HEK293 (cell line): ENCODE measurements at regions not wholly inside any gene's neighbourhood (a gene's known extent, or its start where the extent isn't known, plus 50 kb on each side); places are given as distances from the start of the nearest gene placed in this dataset.

ENCODE experiments used
- CTCF ChIA-PET: fragments of 350-600 bp; formaldehyde crosslinking; extraction: SDS; loops from one replicate; lab custom pipeline; 2021; ENCODE audit warnings: antibody characterized with exemption; lab: Yijun Ruan, JAX
- POLR2A ChIA-PET: fragments of 300-600 bp; formaldehyde crosslinking; extraction: SDS; loops from one replicate; lab custom pipeline; 2020; ENCODE audit warnings: antibody characterized with exemption, inconsistent platforms; lab: Yijun Ruan, JAX
- H3K27ac ChIP-seq: fragments of 200-500 bp; sonication (Bioruptor generic); 2 replicates; pipeline ENCODE4 v1.5.1; 2014; ENCODE audit warnings: low read depth, low read length, control low read depth, inconsistent platforms; ENCODE audit errors: extremely low read depth
- H3K36me3 ChIP-seq, 2 experiments: fragments of 200-500 bp in 1 of 2; sonication (Bioruptor generic) in 1 of 2; 1 replicate in 1 of 2; 2 replicates in 1 of 2; pipeline ENCODE4 v1.5.1; 2014 to 2017; ENCODE audit warnings: inconsistent platforms in 2 of 2, low read length in 2 of 2; ENCODE audit not compliant: control insufficient read depth in 2 of 2, insufficient read depth in 1 of 2
- H3K4me1 ChIP-seq: fragments of 200-500 bp; sonication (Bioruptor generic); 2 replicates; pipeline ENCODE4 v1.5.1; 2014; ENCODE audit warnings: mild to moderate bottlenecking, low read length, inconsistent platforms; ENCODE audit not compliant: control insufficient read depth, insufficient read depth
- H3K4me3 ChIP-seq: 2 replicates; pipeline ENCODE4 v1.5.1; 2011; ENCODE audit warnings: low read depth, mild to moderate bottlenecking, control low read depth, low read length, moderate library complexity
- H3K9me3 ChIP-seq: fragments of 200-500 bp; sonication (Bioruptor generic); 2 replicates; pipeline ENCODE4 v1.5.1; 2014; ENCODE audit warnings: low read depth, low read length, inconsistent platforms; ENCODE audit not compliant: control insufficient read depth, insufficient read depth
- ATF2 ChIP-seq: fragments of 450-650 bp; formaldehyde crosslinking; IDR thresholded peaks from 2 replicates; pipeline ENCODE4 v1.5.1; 2016; ENCODE audit warnings: missing biosample characterization, missing genetic modification characterization, low read depth
- EGR2 ChIP-seq: fragments of 450-650 bp; formaldehyde crosslinking; IDR thresholded peaks from 2 replicates; pipeline ENCODE4 v1.5.1; 2016; ENCODE audit warnings: low read depth, missing biosample characterization, missing genetic modification characterization
- GLIS1 ChIP-seq: fragments of 450-650 bp; formaldehyde crosslinking; IDR thresholded peaks from 2 replicates; pipeline ENCODE4 v1.5.1; 2016; ENCODE audit warnings: missing biosample characterization, missing genetic modification characterization
- GLIS2 ChIP-seq: fragments of 450-650 bp; formaldehyde crosslinking; IDR thresholded peaks from 2 replicates; pipeline ENCODE4 v1.5.1; 2016; ENCODE audit warnings: missing biosample characterization, missing genetic modification characterization
- PRDM1 ChIP-seq: fragments of 450-650 bp; formaldehyde crosslinking; IDR thresholded peaks from 2 replicates; pipeline ENCODE4; 2016; ENCODE audit warnings: missing biosample characterization, missing genetic modification characterization
- SCRT2 ChIP-seq: fragments of 450-650 bp; formaldehyde crosslinking; IDR thresholded peaks from 2 replicates; pipeline ENCODE4 v1.5.1; 2016; ENCODE audit warnings: missing biosample characterization, missing genetic modification characterization
- WT1 ChIP-seq: fragments of 450-650 bp; formaldehyde crosslinking; IDR thresholded peaks from 2 replicates; pipeline ENCODE4 v1.5.1; 2016; ENCODE audit warnings: missing biosample characterization, missing genetic modification characterization
- ZBTB11 ChIP-seq: fragments of 450-650 bp; formaldehyde crosslinking; conservative IDR thresholded peaks from 2 replicates; pipeline ENCODE4 v1.5.1; 2016; ENCODE audit warnings: low read depth, missing biosample characterization, missing genetic modification characterization
- ZBTB8A ChIP-seq: fragments of 450-650 bp; formaldehyde crosslinking; IDR thresholded peaks from 2 replicates; pipeline ENCODE4 v1.5.1; 2016; ENCODE audit warnings: missing biosample characterization, missing genetic modification characterization
- ZFP41 ChIP-seq: fragments of 450-650 bp; formaldehyde crosslinking; IDR thresholded peaks from 2 replicates; pipeline ENCODE4 v1.5.1; 2016; ENCODE audit warnings: missing biosample characterization, missing genetic modification characterization, borderline replicate concordance
- ZNF114 ChIP-seq: fragments of 450-650 bp; formaldehyde crosslinking; IDR thresholded peaks from 2 replicates; pipeline ENCODE4 v1.5.0; 2017; ENCODE audit warnings: missing biosample characterization, missing genetic modification characterization
- ZNF133 ChIP-seq: fragments of 450-650 bp; formaldehyde crosslinking; IDR thresholded peaks from 2 replicates; pipeline ENCODE4 v1.5.1; 2016; ENCODE audit warnings: missing biosample characterization, missing genetic modification characterization
- ZNF146 ChIP-seq: fragments of 450-650 bp; formaldehyde crosslinking; IDR thresholded peaks from 2 replicates; pipeline ENCODE4 v1.5.1; 2016; ENCODE audit warnings: missing biosample characterization, missing genetic modification characterization
- ZNF2 ChIP-seq: fragments of 450-650 bp; formaldehyde crosslinking; IDR thresholded peaks from 2 replicates; pipeline ENCODE4 v1.5.1; 2016; ENCODE audit warnings: missing biosample characterization, missing genetic modification characterization
- ZNF211 ChIP-seq: fragments of 450-650 bp; formaldehyde crosslinking; IDR thresholded peaks from 2 replicates; pipeline ENCODE4 v1.5.1; 2016; ENCODE audit warnings: low read depth, missing biosample characterization, missing genetic modification characterization
- ZNF266 ChIP-seq: fragments of 450-650 bp; formaldehyde crosslinking; IDR thresholded peaks from 2 replicates; pipeline ENCODE4 v1.5.1; 2016; ENCODE audit warnings: missing biosample characterization, missing genetic modification characterization, low read depth
- ZNF354C ChIP-seq: fragments of 450-650 bp; formaldehyde crosslinking; IDR thresholded peaks from 2 replicates; pipeline ENCODE4 v1.5.1; 2016; ENCODE audit warnings: missing biosample characterization, missing genetic modification characterization, low read depth, borderline replicate concordance
- ZNF391 ChIP-seq: fragments of 450-650 bp; formaldehyde crosslinking; IDR thresholded peaks from 2 replicates; pipeline ENCODE4 v1.5.1; 2016; ENCODE audit warnings: low read depth, missing biosample characterization, missing genetic modification characterization, borderline replicate concordance
- ZNF394 ChIP-seq: fragments of 450-650 bp; formaldehyde crosslinking; IDR thresholded peaks from 2 replicates; pipeline ENCODE4 v1.5.1; 2016; ENCODE audit warnings: missing biosample characterization, missing genetic modification characterization, mild to moderate bottlenecking, moderate library complexity, borderline replicate concordance
- ZNF423 ChIP-seq: fragments of 450-650 bp; formaldehyde crosslinking; IDR thresholded peaks from 2 replicates; pipeline ENCODE4 v1.5.1; 2016; ENCODE audit warnings: missing biosample characterization, missing genetic modification characterization
- ZNF521 ChIP-seq: fragments of 450-650 bp; formaldehyde crosslinking; IDR thresholded peaks from 2 replicates; pipeline ENCODE4 v1.5.1; 2017; ENCODE audit warnings: missing biosample characterization, mild to moderate bottlenecking, missing genetic modification characterization
- ZNF600 ChIP-seq: fragments of 450-650 bp; formaldehyde crosslinking; IDR thresholded peaks from 2 replicates; pipeline ENCODE4 v1.5.1; 2016; ENCODE audit warnings: missing biosample characterization, missing genetic modification characterization
- ZNF654 ChIP-seq: fragments of 450-650 bp; formaldehyde crosslinking; IDR thresholded peaks from 2 replicates; pipeline ENCODE4 v1.5.1; 2016; ENCODE audit warnings: low read depth, missing biosample characterization, missing genetic modification characterization
- TF ChIP-seq, protein P1 (sequence below): fragments of 450-650 bp; formaldehyde crosslinking; IDR thresholded peaks from 2 replicates; pipeline ENCODE4 v1.5.1; 2016; ENCODE audit warnings: missing biosample characterization, missing genetic modification characterization
- TF ChIP-seq, protein P2 (sequence below): fragments of 450-650 bp; formaldehyde crosslinking; IDR thresholded peaks from 2 replicates; pipeline ENCODE4 v1.5.1; 2017; ENCODE audit warnings: missing biosample characterization, missing genetic modification characterization

DNA sequence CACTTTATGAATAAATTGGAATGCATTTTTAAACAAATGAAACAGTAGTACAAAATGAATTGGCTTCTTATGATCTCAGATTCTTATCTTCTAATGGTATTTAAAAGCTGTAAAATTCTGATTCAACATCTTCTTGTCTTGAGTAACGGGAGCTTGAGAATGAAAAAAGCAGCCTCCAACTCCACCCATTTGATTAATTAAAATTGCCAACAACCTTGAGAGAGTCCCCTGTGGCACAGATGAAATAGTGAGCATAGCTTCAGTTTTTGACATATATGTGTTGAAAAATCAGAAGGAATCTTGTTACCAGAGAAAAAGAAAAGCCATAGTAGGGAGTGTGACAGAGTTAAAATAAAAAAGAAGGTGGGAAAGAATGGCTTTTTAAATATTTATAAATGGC, 1426.1 kb upstream of the CDH8 start (continued):
- TF ChIP-seq ZBTB11 (tag by site-specific recombination), result no peak
- TF ChIP-seq, protein P1, sequence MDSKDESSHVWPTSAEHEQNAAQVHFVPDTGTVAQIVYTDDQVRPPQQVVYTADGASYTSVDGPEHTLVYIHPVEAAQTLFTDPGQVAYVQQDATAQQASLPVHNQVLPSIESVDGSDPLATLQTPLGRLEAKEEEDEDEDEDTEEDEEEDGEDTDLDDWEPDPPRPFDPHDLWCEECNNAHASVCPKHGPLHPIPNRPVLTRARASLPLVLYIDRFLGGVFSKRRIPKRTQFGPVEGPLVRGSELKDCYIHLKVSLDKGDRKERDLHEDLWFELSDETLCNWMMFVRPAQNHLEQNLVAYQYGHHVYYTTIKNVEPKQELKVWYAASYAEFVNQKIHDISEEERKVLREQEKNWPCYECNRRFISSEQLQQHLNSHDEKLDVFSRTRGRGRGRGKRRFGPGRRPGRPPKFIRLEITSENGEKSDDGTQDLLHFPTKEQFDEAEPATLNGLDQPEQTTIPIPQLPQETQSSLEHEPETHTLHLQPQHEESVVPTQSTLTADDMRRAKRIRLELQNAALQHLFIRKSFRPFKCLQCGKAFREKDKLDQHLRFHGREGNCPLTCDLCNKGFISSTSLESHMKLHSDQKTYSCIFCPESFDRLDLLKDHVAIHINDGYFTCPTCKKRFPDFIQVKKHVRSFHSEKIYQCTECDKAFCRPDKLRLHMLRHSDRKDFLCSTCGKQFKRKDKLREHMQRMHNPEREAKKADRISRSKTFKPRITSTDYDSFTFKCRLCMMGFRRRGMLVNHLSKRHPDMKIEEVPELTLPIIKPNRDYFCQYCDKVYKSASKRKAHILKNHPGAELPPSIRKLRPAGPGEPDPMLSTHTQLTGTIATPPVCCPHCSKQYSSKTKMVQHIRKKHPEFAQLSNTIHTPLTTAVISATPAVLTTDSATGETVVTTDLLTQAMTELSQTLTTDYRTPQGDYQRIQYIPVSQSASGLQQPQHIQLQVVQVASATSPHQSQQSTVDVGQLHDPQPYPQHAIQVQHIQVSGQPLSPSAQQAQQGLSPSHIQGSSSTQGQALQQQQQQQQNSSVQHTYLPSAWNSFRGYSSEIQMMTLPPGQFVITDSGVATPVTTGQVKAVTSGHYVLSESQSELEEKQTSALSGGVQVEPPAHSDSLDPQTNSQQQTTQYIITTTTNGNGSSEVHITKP (tag by site-specific recombination), result no peak
- TF ChIP-seq ZNF114 (tag by site-specific recombination), result no peak
- TF ChIP-seq ATF2 (tag by site-specific recombination), result no peak
- TF ChIP-seq ZFP41 (tag by site-specific recombination), result no peak
- no peak for TF ChIP-seq ZNF133 (tag by site-specific recombination)
- TF ChIP-seq WT1, result no peak
- no peak for TF ChIP-seq ZNF391 (tag by site-specific recombination)
- TF ChIP-seq ZNF354C (tag by site-specific recombination), result no peak
- TF ChIP-seq, all 188 proteins: peak for 0

GRCh38 chr16:63461248-63461841, 1425.1 kb upstream of the CDH8 start:
- Histone ChIP-seq H3K27ac (no peak overlapping the region), H3K4me3 (no peak overlapping the region), H3K9me3 (no peaks in the 10 kb centered on the region), H3K36me3 (no peaks in the 10 kb centered on the region), H3K4me1 (no peaks in the 10 kb centered on the region)
- TF ChIP-seq ZNF654 (tag by site-specific recombination), result peak; percentile 33
- no peak for TF ChIP-seq ZNF2
- POLR2A ChIA-PET, result no interaction called here
- CTCF ChIA-PET, result interaction anchor here (0.6 to 1.5 kb wide), 6 partner anchors 8 to 1534 kb away, joined by 3 to 5 read pairs (median 4); no protein-coding TSS in a partner anchor

DNA sequence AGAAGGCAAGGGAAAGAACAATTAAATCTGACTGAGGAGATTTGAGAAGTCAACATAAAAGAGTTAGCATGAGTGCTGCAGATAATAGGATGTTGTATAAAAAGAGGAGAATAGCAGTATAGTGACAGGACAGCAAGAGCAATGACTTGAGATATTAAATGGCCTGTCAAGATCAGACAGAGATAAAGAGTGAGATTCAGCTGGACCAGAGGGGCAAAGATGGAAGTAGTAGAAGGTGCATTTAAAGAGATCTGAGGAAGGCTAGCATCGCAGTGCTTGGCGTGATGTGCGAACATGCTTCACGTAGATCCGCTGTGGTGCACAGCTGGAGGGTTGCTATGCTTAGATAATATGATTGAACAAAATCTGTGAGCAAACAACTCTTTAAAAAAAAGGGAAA, 1422.6 kb upstream of the CDH8 start:
- CTCF ChIA-PET, result no interaction called here
- H3K27ac ChIP-seq, result no peak overlapping the region
- no peaks in the 10 kb centered on the region for H3K36me3 ChIP-seq
- H3K4me3 ChIP-seq, result no peak overlapping the region
- POLR2A ChIA-PET, result no interaction called here
- no peaks in the 10 kb centered on the region for H3K4me1 ChIP-seq
- no peaks in the 10 kb centered on the region for H3K9me3 ChIP-seq
- TF ChIP-seq ZNF211 (tag by site-specific recombination), result no peak
- TF ChIP-seq SCRT2 (tag by site-specific recombination), result no peak
- no peak for TF ChIP-seq GLIS2 (tag by site-specific recombination)
- no peak for TF ChIP-seq ZNF600
- no peak for TF ChIP-seq ZNF521 (tag by site-specific recombination)
- TF ChIP-seq ZNF394 (tag by site-specific recombination), result no peak
- TF ChIP-seq, protein P2, sequence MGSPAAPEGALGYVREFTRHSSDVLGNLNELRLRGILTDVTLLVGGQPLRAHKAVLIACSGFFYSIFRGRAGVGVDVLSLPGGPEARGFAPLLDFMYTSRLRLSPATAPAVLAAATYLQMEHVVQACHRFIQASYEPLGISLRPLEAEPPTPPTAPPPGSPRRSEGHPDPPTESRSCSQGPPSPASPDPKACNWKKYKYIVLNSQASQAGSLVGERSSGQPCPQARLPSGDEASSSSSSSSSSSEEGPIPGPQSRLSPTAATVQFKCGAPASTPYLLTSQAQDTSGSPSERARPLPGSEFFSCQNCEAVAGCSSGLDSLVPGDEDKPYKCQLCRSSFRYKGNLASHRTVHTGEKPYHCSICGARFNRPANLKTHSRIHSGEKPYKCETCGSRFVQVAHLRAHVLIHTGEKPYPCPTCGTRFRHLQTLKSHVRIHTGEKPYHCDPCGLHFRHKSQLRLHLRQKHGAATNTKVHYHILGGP (tag by site-specific recombination), result no peak
- TF ChIP-seq ZNF266, result no peak
- TF ChIP-seq GLIS1 (tag by site-specific recombination), result no peak
- no peak for TF ChIP-seq ZNF146 (tag by site-specific recombination)
- TF ChIP-seq EGR2 (tag by site-specific recombination), result no peak
- no peak for TF ChIP-seq ZBTB8A (tag by site-specific recombination)
- no peak for TF ChIP-seq PRDM1
- no peak for TF ChIP-seq ZNF423 (tag by site-specific recombination)
